ENCODE measurements at regions not wholly inside any gene's neighbourhood (a gene's known extent, or its start where the extent isn't known, plus 50 kb on each side); places are given as distances from the start of the nearest gene placed in this dataset.

GRCh38 chr12:5374713-5375112, 57.2 kb upstream of the NTF3 start:
- H3K9me3 ChIP-seq, result no peaks in the 10 kb centered on the region
- H3K36me3 ChIP-seq (replicated peaks in 1 of 2; ENCODE audit: control insufficient read depth in 1 of 2, insufficient read depth in 2 of 2, low read length in 1 of 2), result no peaks in the 10 kb centered on the region
- no peak overlapping the region for H2AFZ ChIP-seq (ENCODE audit: low read depth)
- H4K20me1 ChIP-seq (ENCODE audit: insufficient read depth), result no peaks in the 10 kb centered on the region
- no peak overlapping the region for H3K9ac ChIP-seq
- H3F3A ChIP-seq (replicated peaks; ENCODE audit: insufficient read depth), result no peaks in the 10 kb centered on the region
- POLR2A ChIA-PET, result no interaction called here
- TF ChIP-seq SIN3A (IDR thresholded peaks at IDR 0.05; ENCODE audit: borderline replicate concordance, low read depth, low read length) (no peak), ZBTB33 (IDR thresholded peaks at IDR 0.05; ENCODE audit: borderline replicate concordance, low read depth) (no peak), EP300 (IDR thresholded peaks at IDR 0.05; ENCODE audit: borderline replicate concordance in 1 of 2, low read depth in 1 of 2, low read length in 1 of 2) (no peak), POLR2AphosphoS5 (IDR thresholded peaks at IDR 0.05; ENCODE audit: low read depth, low read length) (no peak), TAF1 (IDR thresholded peaks at IDR 0.05; ENCODE audit: borderline replicate concordance, low read depth, low read length) (no peak), EZH2phosphoT487 (IDR thresholded peaks at IDR 0.05; ENCODE audit: borderline replicate concordance, low read depth) (no peak), FOXJ3 (CRISPR knock-in tag; IDR thresholded peaks at IDR 0.05) (no peak), SMC3 (IDR thresholded peaks at IDR 0.05; ENCODE audit: low read depth, low read length) (no peak), RXRA (IDR thresholded peaks at IDR 0.05; ENCODE audit: borderline replicate concordance, low read depth) (no peak), REST (IDR thresholded peaks at IDR 0.05; ENCODE audit: low read depth, low read length) (no peak), NRF1 (IDR thresholded peaks at IDR 0.05; ENCODE audit: low read depth, low read length) (no peak), JUND (IDR thresholded peaks at IDR 0.05) (no peak), NFIC (IDR thresholded peaks at IDR 0.05; ENCODE audit: borderline replicate concordance) (no peak), TCF12 (IDR thresholded peaks at IDR 0.05) (no peak), MEF2A (IDR thresholded peaks at IDR 0.05; ENCODE audit: borderline replicate concordance, low read depth) (no peak)
- H3K79me2 ChIP-seq (ENCODE audit: insufficient read depth), result no peaks in the 10 kb centered on the region
- no peak overlapping the region for H3K4me3 ChIP-seq (ENCODE audit: low read depth in 2 of 2, low read length in 1 of 2)
- WGBS (ENCODE audit: low lambda C conversion rate), result 88% methylated on average over 1 of the region's 1 CpG
- no peaks in the 10 kb centered on the region for H3K27me3 ChIP-seq (ENCODE audit: insufficient read depth)
- CTCF ChIA-PET, result no interaction called here
- H3K27ac ChIP-seq (ENCODE audit: low read depth in 2 of 2, low read length in 1 of 2), result no peak overlapping the region
- no peak for DNase-seq
- H3K9me2 ChIP-seq, result no peaks in the 10 kb centered on the region
- no peak overlapping the region for H3K4me2 ChIP-seq
- no peaks in the 10 kb centered on the region; a peak in 2 of 4 replicates for H3K4me1 ChIP-seq (ENCODE audit: control insufficient read depth in 1 of 2, insufficient read depth in 2 of 2, low read depth in 1 of 2, low read length in 1 of 2)
